Panc1 (cell line): ENCODE measurements at regions not wholly inside any gene's neighbourhood (a gene's known extent, or its start where the extent isn't known, plus 50 kb on each side); places are given as distances from the start of the nearest gene placed in this dataset.

ENCODE experiments used
- TF ChIP-seq, protein P1 (sequence below): fragments of 450-650 bp; IDR thresholded peaks from 2 replicates; pipeline ENCODE4 v1.5.1; 2017; ENCODE audit warnings: mild to moderate bottlenecking
- TF ChIP-seq, protein P2 (sequence below), 2 experiments: IDR thresholded peaks; 2 replicates each; pipeline ENCODE4 v1.6.1; 2011 to 2012; ENCODE audit warnings: low read depth in 2 of 2, control low read depth in 1 of 2, low read length in 1 of 2, mild to moderate bottlenecking in 1 of 2, moderate library complexity in 1 of 2; ENCODE audit not compliant: insufficient read depth in 1 of 2

DNA sequence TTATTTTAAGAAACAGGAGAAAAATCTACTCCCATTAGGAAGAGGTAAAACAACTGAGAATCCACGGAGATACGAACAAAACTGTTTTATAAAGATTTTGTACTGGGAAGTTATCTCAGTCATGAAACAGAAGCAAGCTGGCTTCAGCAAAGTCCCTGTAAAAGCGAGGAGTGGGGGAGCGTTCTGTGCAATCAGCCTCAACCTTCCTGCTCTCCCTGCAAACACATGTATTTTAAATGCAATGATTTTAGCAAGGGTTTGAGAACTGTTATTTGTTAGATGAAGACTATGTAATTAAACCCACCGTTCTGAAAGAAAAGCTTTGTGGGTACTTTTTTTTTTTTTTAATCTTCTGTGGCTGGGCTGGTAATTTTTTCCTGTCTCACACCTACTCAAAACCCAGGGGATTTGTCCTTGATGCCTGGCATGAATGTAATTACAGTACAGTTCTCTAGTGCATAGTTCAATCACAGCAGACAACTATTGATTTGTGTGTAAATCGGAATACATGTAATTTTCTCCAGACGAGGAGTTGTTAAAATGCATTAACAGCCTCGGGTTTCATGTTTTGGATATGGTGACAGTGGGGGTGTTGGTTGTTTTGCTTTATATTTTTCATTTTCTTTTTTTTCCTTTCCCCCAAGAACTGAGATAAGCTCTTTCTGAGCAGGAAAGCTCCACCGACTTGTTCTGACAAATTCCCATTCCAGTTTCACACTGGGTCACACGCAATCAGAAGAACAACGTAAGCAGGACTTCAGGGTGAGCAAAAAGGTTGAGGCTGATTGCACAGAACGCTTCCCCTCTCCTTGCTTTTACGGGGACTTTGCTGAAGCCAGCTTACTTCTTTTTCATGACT lies 153.6 kb downstream of the PHLDA1 start:
- TF ChIP-seq, protein P1, sequence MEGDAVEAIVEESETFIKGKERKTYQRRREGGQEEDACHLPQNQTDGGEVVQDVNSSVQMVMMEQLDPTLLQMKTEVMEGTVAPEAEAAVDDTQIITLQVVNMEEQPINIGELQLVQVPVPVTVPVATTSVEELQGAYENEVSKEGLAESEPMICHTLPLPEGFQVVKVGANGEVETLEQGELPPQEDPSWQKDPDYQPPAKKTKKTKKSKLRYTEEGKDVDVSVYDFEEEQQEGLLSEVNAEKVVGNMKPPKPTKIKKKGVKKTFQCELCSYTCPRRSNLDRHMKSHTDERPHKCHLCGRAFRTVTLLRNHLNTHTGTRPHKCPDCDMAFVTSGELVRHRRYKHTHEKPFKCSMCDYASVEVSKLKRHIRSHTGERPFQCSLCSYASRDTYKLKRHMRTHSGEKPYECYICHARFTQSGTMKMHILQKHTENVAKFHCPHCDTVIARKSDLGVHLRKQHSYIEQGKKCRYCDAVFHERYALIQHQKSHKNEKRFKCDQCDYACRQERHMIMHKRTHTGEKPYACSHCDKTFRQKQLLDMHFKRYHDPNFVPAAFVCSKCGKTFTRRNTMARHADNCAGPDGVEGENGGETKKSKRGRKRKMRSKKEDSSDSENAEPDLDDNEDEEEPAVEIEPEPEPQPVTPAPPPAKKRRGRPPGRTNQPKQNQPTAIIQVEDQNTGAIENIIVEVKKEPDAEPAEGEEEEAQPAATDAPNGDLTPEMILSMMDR, result no peak
- TF ChIP-seq, protein P2, sequence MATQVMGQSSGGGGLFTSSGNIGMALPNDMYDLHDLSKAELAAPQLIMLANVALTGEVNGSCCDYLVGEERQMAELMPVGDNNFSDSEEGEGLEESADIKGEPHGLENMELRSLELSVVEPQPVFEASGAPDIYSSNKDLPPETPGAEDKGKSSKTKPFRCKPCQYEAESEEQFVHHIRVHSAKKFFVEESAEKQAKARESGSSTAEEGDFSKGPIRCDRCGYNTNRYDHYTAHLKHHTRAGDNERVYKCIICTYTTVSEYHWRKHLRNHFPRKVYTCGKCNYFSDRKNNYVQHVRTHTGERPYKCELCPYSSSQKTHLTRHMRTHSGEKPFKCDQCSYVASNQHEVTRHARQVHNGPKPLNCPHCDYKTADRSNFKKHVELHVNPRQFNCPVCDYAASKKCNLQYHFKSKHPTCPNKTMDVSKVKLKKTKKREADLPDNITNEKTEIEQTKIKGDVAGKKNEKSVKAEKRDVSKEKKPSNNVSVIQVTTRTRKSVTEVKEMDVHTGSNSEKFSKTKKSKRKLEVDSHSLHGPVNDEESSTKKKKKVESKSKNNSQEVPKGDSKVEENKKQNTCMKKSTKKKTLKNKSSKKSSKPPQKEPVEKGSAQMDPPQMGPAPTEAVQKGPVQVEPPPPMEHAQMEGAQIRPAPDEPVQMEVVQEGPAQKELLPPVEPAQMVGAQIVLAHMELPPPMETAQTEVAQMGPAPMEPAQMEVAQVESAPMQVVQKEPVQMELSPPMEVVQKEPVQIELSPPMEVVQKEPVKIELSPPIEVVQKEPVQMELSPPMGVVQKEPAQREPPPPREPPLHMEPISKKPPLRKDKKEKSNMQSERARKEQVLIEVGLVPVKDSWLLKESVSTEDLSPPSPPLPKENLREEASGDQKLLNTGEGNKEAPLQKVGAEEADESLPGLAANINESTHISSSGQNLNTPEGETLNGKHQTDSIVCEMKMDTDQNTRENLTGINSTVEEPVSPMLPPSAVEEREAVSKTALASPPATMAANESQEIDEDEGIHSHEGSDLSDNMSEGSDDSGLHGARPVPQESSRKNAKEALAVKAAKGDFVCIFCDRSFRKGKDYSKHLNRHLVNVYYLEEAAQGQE (IDR thresholded peaks at IDR 0.05; ENCODE audit: insufficient read depth in 1 of 2, low read depth in 2 of 2, low read length in 1 of 2), result no peak
